IMR-90 (cell line): ENCODE measurements at regions not wholly inside any gene's neighbourhood (a gene's known extent, or its start where the extent isn't known, plus 50 kb on each side); places are given as distances from the start of the nearest gene placed in this dataset.

Experiments used
- ATAC-seq: fragments of 200-7000 bp; cut with Tn5 transposase; 2 replicates; pipeline ENCODE4 v1.9.1; 2020; ENCODE audit warnings: low read depth, mild to moderate bottlenecking, moderate library complexity
- BruUV-seq: library from RNA; stranded (reverse); fragments of 400-500 nt; replicated peaks from 2 replicates; lab custom pipeline; 2021; lab: Mats Ljungman, UMichigan
- CTCF ChIA-PET: fragments of 300-600 bp; formaldehyde crosslinking; extraction: SDS; loops from one replicate; lab custom pipeline; 2021; ENCODE audit warnings: antibody characterized with exemption; lab: Yijun Ruan, JAX
- POLR2A ChIA-PET: fragments of 300-600 bp; sonication (Branson Sonifier 250); formaldehyde crosslinking; loops from one replicate; lab custom pipeline; 2022; ENCODE audit warnings: antibody characterized with exemption; ENCODE audit not compliant: unreplicated experiment; lab: Charles Lee
- DNase-seq: peaks from one replicate; pipeline ENCODE4 v3.0.0; 2013
- H2AFZ ChIP-seq: replicated peaks from 2 replicates; pipeline ENCODE3; 2013; ENCODE audit warnings: low read length, mild to moderate bottlenecking; ENCODE audit not compliant: poor library complexity
- H2AK5ac ChIP-seq: 2 replicates; pipeline ENCODE4 v1.6.1; 2013; ENCODE audit warnings: low read depth, low read length, inconsistent platforms
- H2AK9ac ChIP-seq: replicated peaks from 2 replicates; pipeline ENCODE3; 2013; ENCODE audit warnings: mild to moderate bottlenecking, low read depth, low read length, moderate library complexity; ENCODE audit not compliant: poor library complexity
- H2BK120ac ChIP-seq: 2 replicates; pipeline ENCODE4 v1.6.1; 2013; ENCODE audit warnings: low read depth, low read length, inconsistent platforms
- H2BK15ac ChIP-seq: 3 replicates; pipeline ENCODE4 v1.6.1; 2013; ENCODE audit warnings: low read depth, low read length, inconsistent platforms
- H2BK20ac ChIP-seq: 2 replicates; pipeline ENCODE4 v1.6.1; 2013; ENCODE audit warnings: low read depth, mild to moderate bottlenecking, inconsistent platforms, low read length, moderate library complexity
- H2BK5ac ChIP-seq: 2 replicates; pipeline ENCODE4 v1.6.1; 2013; ENCODE audit warnings: mild to moderate bottlenecking, low read depth, low read length, inconsistent platforms; ENCODE audit not compliant: poor library complexity, severe bottlenecking
- H3K14ac ChIP-seq: replicated peaks from 2 replicates; pipeline ENCODE4 v1.6.1; 2013; ENCODE audit warnings: low read depth, low read length, inconsistent platforms
- H3K18ac ChIP-seq: 2 replicates; pipeline ENCODE4 v1.6.1; 2013; ENCODE audit warnings: low read depth, low read length, control low read depth
- H3K23ac ChIP-seq: 2 replicates; pipeline ENCODE4 v1.6.1; 2013; ENCODE audit warnings: low read depth, low read length, inconsistent platforms
- H3K27ac ChIP-seq: 2 replicates; pipeline ENCODE4 v1.5.1; 2013; ENCODE audit warnings: mild to moderate bottlenecking, control low read depth, low read length; ENCODE audit not compliant: insufficient read depth
- H3K27me3 ChIP-seq: 2 replicates; pipeline ENCODE4 v1.6.1; 2013; ENCODE audit warnings: low read length; ENCODE audit not compliant: control insufficient read depth, insufficient read depth
- H3K36me3 ChIP-seq: 2 replicates; pipeline ENCODE4 v1.6.1; 2013; ENCODE audit warnings: low read length, mixed read lengths; ENCODE audit not compliant: control insufficient read depth, insufficient read depth
- H3K4ac ChIP-seq: 2 replicates; pipeline ENCODE4 v1.6.1; 2013; ENCODE audit warnings: low read depth, low read length, inconsistent platforms
- H3K4me1 ChIP-seq: 2 replicates; pipeline ENCODE4 v1.6.1; 2013; ENCODE audit warnings: low read length, mixed read lengths; ENCODE audit not compliant: control insufficient read depth, insufficient read depth
- H3K4me2 ChIP-seq: 2 replicates; pipeline ENCODE4 v1.6.1; 2013; ENCODE audit warnings: low read depth, mild to moderate bottlenecking, control low read depth, low read length, moderate library complexity
- H3K4me3 ChIP-seq: 2 replicates; pipeline ENCODE4 v1.5.1; 2013; ENCODE audit warnings: low read depth, mild to moderate bottlenecking, control low read depth, low read length, moderate library complexity; ENCODE audit not compliant: insufficient read depth
- H3K56ac ChIP-seq: 2 replicates; pipeline ENCODE4 v1.6.1; 2013; ENCODE audit warnings: low read length, inconsistent platforms; ENCODE audit not compliant: insufficient read depth; ENCODE audit errors: extremely low read depth
- H3K79me1 ChIP-seq, 2 experiments: 2 replicates each; pipeline ENCODE4 v1.6.1; 2013; ENCODE audit warnings: low read length in 2 of 2, inconsistent platforms in 1 of 2, low read depth in 1 of 2
- H3K9ac ChIP-seq: 2 replicates; pipeline ENCODE4 v1.6.1; 2013; ENCODE audit warnings: low read depth, low read length, control low read depth
- H3K9me1 ChIP-seq: 2 replicates; pipeline ENCODE4 v1.6.1; 2013; ENCODE audit warnings: low read length, inconsistent platforms; ENCODE audit not compliant: insufficient read depth
- H3K9me3 ChIP-seq: 2 replicates; pipeline ENCODE4 v1.6.1; 2013; ENCODE audit warnings: low read length; ENCODE audit not compliant: control insufficient read depth, insufficient read depth
- H4K20me1 ChIP-seq: 2 replicates; pipeline ENCODE4 v1.6.1; 2013; ENCODE audit warnings: low read length, inconsistent platforms; ENCODE audit not compliant: insufficient read depth
- H4K5ac ChIP-seq: 2 replicates; pipeline ENCODE4 v1.6.1; 2013; ENCODE audit warnings: mild to moderate bottlenecking, low read depth, low read length, control low read depth
- H4K8ac ChIP-seq, 2 experiments: 2 replicates each; pipeline ENCODE4 v1.6.1; 2013; ENCODE audit warnings: low read depth in 2 of 2, low read length in 2 of 2, control low read depth in 1 of 2, inconsistent platforms in 1 of 2
- H4K91ac ChIP-seq: 2 replicates; pipeline ENCODE4 v1.6.1; 2013; ENCODE audit warnings: low read depth, low read length, inconsistent platforms; ENCODE audit not compliant: insufficient read depth
- BHLHE40 ChIP-seq: fragments of 150-350 bp; IDR thresholded peaks from 2 replicates; pipeline ENCODE4 v1.6.1; 2016; ENCODE audit warnings: mild to moderate bottlenecking, low read depth, low read length
- CEBPB ChIP-seq: IDR thresholded peaks from 2 replicates; pipeline ENCODE4 v1.6.1; 2012; ENCODE audit warnings: low read depth, low read length, improper control_type of control experiment
- CHD1 ChIP-seq: IDR thresholded peaks from 2 replicates; pipeline ENCODE4 v1.6.1; 2012; ENCODE audit warnings: low read depth, low read length, improper control_type of control experiment
- FOS ChIP-seq: fragments of 150-350 bp; IDR thresholded peaks from 2 replicates; pipeline ENCODE4 v1.6.1; 2016; ENCODE audit warnings: low read depth, low read length
- MAFK ChIP-seq: IDR thresholded peaks from 2 replicates; pipeline ENCODE4 v1.6.1; 2012; ENCODE audit warnings: low read depth, low read length, improper control_type of control experiment
- MAZ ChIP-seq: IDR thresholded peaks from 2 replicates; pipeline ENCODE4 v1.6.1; 2012; ENCODE audit warnings: low read depth, mild to moderate bottlenecking, low read length, improper control_type of control experiment, moderate library complexity, borderline replicate concordance
- MXI1 ChIP-seq: IDR thresholded peaks from 2 replicates; pipeline ENCODE4 v1.6.1; 2012; ENCODE audit warnings: low read depth, mild to moderate bottlenecking, low read length, moderate library complexity, borderline replicate concordance
- NFE2L2 ChIP-seq: fragments of 150-350 bp; IDR thresholded peaks from 2 replicates; pipeline ENCODE4 v1.6.1; 2016; ENCODE audit warnings: low read depth, mild to moderate bottlenecking, low read length
- POLR2A ChIP-seq: IDR thresholded peaks from 2 replicates; pipeline ENCODE4 v1.6.1; 2012; ENCODE audit warnings: mild to moderate bottlenecking, low read depth, low read length
- RAD21 ChIP-seq: IDR thresholded peaks from 2 replicates; pipeline ENCODE4 v1.6.1; 2012; ENCODE audit warnings: low read length, improper control_type of control experiment
- RCOR1 ChIP-seq: IDR thresholded peaks from 2 replicates; pipeline ENCODE4 v1.6.1; 2012; ENCODE audit warnings: mild to moderate bottlenecking, low read length, improper control_type of control experiment; ENCODE audit not compliant: insufficient replicate concordance
- RFX5 ChIP-seq: IDR thresholded peaks from 2 replicates; pipeline ENCODE4 v1.8.0; 2012; ENCODE audit warnings: low read depth, mild to moderate bottlenecking, low read length, moderate library complexity
- SMC3 ChIP-seq: fragments of 150-350 bp; IDR thresholded peaks from 2 replicates; pipeline ENCODE4 v1.6.1; 2016; ENCODE audit warnings: low read depth, mild to moderate bottlenecking, antibody characterized with exemption, low read length, moderate library complexity
- WGBS, 2 experiments: methylation state at CpG; one replicate each; pipeline versions ENCODE4 v1.1.5 to v1.1.7; 2013; ENCODE audit warnings: missing lambda C conversion rate in 2 of 2; ENCODE audit not compliant: insufficient read length in 1 of 2; ENCODE audit errors: extremely low coverage in 2 of 2; 5-methylcytosine and 5-hydroxymethylcytosine counted together
- dilution Hi-C: fragments of 300-500 bp; cut with HindIII; formaldehyde crosslinking; loops from one replicate; pipeline ENCODE4 v1.14.3; 2018; ENCODE audit warnings: low sequenced_read_pairs; ENCODE audit not compliant: unreplicated experiment
- in situ Hi-C: fragments of 300-500 bp; cut with MboI; formaldehyde crosslinking; loops from 3 replicates; pipeline ENCODE4 v1.14.3; 2019; ENCODE audit warnings: low sequenced_read_pairs, inconsistent platforms, mixed read lengths
- intact Hi-C: fragments of 100-400 bp; cut with micrococcal nuclease; formaldehyde crosslinking; loops from 2 replicates; pipeline ENCODE4 v1.10.0; 2022
- TF ChIP-seq, protein P1 (sequence below): fragments of 150-350 bp; IDR thresholded peaks from 2 replicates; pipeline ENCODE4 v1.6.1; 2017; ENCODE audit warnings: mild to moderate bottlenecking, antibody characterized with exemption, low read length, low read depth
- TF ChIP-seq, protein P2 (sequence below): fragments of 150-350 bp; IDR thresholded peaks from 2 replicates; pipeline ENCODE4 v1.6.1; 2016; ENCODE audit warnings: low read depth, mild to moderate bottlenecking, low read length, moderate library complexity, borderline replicate concordance
- TF ChIP-seq, protein P3 (sequence below): conservative IDR thresholded peaks from 2 replicates; pipeline ENCODE4 v1.5.1; 2012; ENCODE audit warnings: mild to moderate bottlenecking, low read depth, low read length, improper control_type of control experiment

DNA sequence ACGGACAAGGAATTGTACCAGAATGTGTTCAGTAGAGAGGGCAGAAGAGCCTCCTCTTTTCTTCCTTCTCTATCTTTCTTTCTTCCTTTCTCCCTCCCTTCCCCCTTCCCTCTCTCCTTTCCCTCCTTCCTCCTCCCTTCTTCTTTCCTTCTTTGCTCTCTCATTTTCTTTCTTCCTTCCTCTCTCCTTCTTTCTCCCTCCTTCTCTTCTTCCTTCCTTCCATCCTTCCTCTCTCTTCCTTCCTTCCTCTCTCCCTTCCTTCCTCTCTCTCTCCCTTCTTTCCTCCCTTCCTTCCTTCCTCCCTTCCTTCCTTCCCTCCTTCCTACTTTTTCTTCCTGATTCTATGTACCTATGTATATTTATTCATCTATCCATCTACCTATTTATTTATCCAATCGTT, 59.7 kb upstream of the SDK2 start:
- ChIA-PET CTCF (no interaction called here), POLR2A (no interaction called here)
- ATAC-seq (no peak), DNase-seq (no peak)
- Histone ChIP-seq H3K4ac (no peak overlapping the region), H3K27ac (no peak overlapping the region), H2BK120ac (no peak overlapping the region), H3K18ac (no peak overlapping the region), H3K4me2 (no peak overlapping the region), H4K91ac (no peak overlapping the region), H2BK5ac (no peak overlapping the region), H3K23ac (no peak overlapping the region), H3K9me3 (peaks cover 35% of the 10 kb centered on the region), H3K4me3 (no peak overlapping the region), H4K8ac (no peak overlapping the region), H3K14ac (no peak overlapping the region), H2AFZ (no peak overlapping the region), H2AK5ac (no peak overlapping the region), H3K36me3 (no peaks in the 10 kb centered on the region), H2AK9ac (no peak overlapping the region), H3K27me3 (no peaks in the 10 kb centered on the region), H3K9ac (no peak overlapping the region), H3K4me1 (no peaks in the 10 kb centered on the region), H3K79me1 (no peaks in the 10 kb centered on the region), H4K20me1 (no peaks in the 10 kb centered on the region), H4K5ac (no peak overlapping the region), H2BK15ac (no peak overlapping the region), H3K9me1 (no peaks in the 10 kb centered on the region), H2BK20ac (no peak overlapping the region), H3K56ac (no peak overlapping the region)
- WGBS, 2 experiments: no CpG with 5 or more reads among the region's 2 CpGs
- in situ Hi-C loops: loop anchor here (25.0 kb wide), 2 partner anchors 92 to 267 kb away; no protein-coding TSS in a partner anchor
- dilution Hi-C loops: no loop called here
- no TSS peak for BruUV-seq
- intact Hi-C loops: no loop called here
- TF ChIP-seq NFE2L2: no peak
- no peak for TF ChIP-seq SMC3
- TF ChIP-seq, protein P1, sequence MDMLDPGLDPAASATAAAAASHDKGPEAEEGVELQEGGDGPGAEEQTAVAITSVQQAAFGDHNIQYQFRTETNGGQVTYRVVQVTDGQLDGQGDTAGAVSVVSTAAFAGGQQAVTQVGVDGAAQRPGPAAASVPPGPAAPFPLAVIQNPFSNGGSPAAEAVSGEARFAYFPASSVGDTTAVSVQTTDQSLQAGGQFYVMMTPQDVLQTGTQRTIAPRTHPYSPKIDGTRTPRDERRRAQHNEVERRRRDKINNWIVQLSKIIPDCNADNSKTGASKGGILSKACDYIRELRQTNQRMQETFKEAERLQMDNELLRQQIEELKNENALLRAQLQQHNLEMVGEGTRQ: no peak
- no peak for TF ChIP-seq RAD21
- TF ChIP-seq MXI1: no peak
- TF ChIP-seq, protein P2, sequence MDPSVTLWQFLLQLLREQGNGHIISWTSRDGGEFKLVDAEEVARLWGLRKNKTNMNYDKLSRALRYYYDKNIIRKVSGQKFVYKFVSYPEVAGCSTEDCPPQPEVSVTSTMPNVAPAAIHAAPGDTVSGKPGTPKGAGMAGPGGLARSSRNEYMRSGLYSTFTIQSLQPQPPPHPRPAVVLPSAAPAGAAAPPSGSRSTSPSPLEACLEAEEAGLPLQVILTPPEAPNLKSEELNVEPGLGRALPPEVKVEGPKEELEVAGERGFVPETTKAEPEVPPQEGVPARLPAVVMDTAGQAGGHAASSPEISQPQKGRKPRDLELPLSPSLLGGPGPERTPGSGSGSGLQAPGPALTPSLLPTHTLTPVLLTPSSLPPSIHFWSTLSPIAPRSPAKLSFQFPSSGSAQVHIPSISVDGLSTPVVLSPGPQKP: no peak
- no peak for TF ChIP-seq POLR2A
- no peak for TF ChIP-seq RCOR1
- TF ChIP-seq CHD1: no peak
- no peak for TF ChIP-seq CEBPB
- no peak for TF ChIP-seq MAFK
- TF ChIP-seq RFX5: no peak
- TF ChIP-seq MAZ: no peak
- TF ChIP-seq BHLHE40: no peak
- no peak for TF ChIP-seq FOS
- TF ChIP-seq, protein P3, sequence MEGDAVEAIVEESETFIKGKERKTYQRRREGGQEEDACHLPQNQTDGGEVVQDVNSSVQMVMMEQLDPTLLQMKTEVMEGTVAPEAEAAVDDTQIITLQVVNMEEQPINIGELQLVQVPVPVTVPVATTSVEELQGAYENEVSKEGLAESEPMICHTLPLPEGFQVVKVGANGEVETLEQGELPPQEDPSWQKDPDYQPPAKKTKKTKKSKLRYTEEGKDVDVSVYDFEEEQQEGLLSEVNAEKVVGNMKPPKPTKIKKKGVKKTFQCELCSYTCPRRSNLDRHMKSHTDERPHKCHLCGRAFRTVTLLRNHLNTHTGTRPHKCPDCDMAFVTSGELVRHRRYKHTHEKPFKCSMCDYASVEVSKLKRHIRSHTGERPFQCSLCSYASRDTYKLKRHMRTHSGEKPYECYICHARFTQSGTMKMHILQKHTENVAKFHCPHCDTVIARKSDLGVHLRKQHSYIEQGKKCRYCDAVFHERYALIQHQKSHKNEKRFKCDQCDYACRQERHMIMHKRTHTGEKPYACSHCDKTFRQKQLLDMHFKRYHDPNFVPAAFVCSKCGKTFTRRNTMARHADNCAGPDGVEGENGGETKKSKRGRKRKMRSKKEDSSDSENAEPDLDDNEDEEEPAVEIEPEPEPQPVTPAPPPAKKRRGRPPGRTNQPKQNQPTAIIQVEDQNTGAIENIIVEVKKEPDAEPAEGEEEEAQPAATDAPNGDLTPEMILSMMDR: no peak
